ENCODE measurements at regions not wholly inside any gene's neighbourhood (a gene's known extent, or its start where the extent isn't known, plus 50 kb on each side); places are given as distances from the start of the nearest gene placed in this dataset.

- Histone ChIP-seq H3K27me3 (ENCODE audit: insufficient read depth) (no peaks in the 10 kb centered on the region), H2AFZ (no peak overlapping the region), H3K9me2 (ENCODE audit: insufficient read depth) (peaks cover 6% of the 10 kb centered on the region), H3K27ac (ENCODE audit: low read depth) (no peak overlapping the region), H3F3A (replicated peaks; ENCODE audit: low read depth) (no peaks in the 10 kb centered on the region), H3K4me3 (no peak overlapping the region), H3K4me2 (no peak overlapping the region), H3K36me3 (ENCODE audit: insufficient read depth) (no peaks in the 10 kb centered on the region), H4K20me1 (replicated peaks; ENCODE audit: insufficient read depth) (no peaks in the 10 kb centered on the region), H3K4me1 (ENCODE audit: insufficient read depth) (no peaks in the 10 kb centered on the region), H3K79me2 (replicated peaks; ENCODE audit: insufficient read depth) (no peaks in the 10 kb centered on the region)
- DNase-seq (ENCODE audit: low spot score) (no peak), ATAC-seq (no peak)
- H3K36me3 Mint-ChIP-seq (ENCODE audit: low read depth): no peaks in the 10 kb centered on the region
- H3K9me3 Mint-ChIP-seq: no peaks in the 10 kb centered on the region
- TF ChIP-seq POLR2AphosphoS5 (IDR thresholded peaks at IDR 0.05; ENCODE audit: low read depth) (no peak), REST (IDR thresholded peaks at IDR 0.05; ENCODE audit: unreplicated experiment) (no peak), STAT1 (IDR thresholded peaks at IDR 0.05; ENCODE audit: unreplicated experiment) (no peak), CREB1 (CRISPR knock-in tag; IDR thresholded peaks at IDR 0.05; ENCODE audit: low read depth) (no peak), NANOG (IDR thresholded peaks at IDR 0.05; ENCODE audit: borderline replicate concordance) (no peak), CTCF (conservative IDR thresholded peaks at IDR 0.05; ENCODE audit: low read depth in 2 of 2) (no peak), ETS1 (IDR thresholded peaks at IDR 0.05) (no peak), ZNF331 (CRISPR knock-in tag; IDR thresholded peaks at IDR 0.05; ENCODE audit: low read depth) (no peak), EZH2phosphoT487 (IDR thresholded peaks at IDR 0.05; ENCODE audit: unreplicated experiment) (no peak), ZNF462 (CRISPR knock-in tag; IDR thresholded peaks at IDR 0.05) (no peak), EZH2 (IDR thresholded peaks at IDR 0.05; ENCODE audit: low read depth, unreplicated experiment) (no peak), ZNF114 (CRISPR knock-in tag; IDR thresholded peaks at IDR 0.05) (no peak), JUNB (IDR thresholded peaks at IDR 0.05; ENCODE audit: unreplicated experiment) (no peak)
- no peak overlapping the region for H3K4me3 Mint-ChIP-seq
- peaks cover 2% of the 10 kb centered on the region for H3K27me3 Mint-ChIP-seq (ENCODE audit: insufficient read depth, low read depth, poor library complexity)
- peaks cover 4% of the 10 kb centered on the region; the same call in 1 of the 3 replicates for H3K4me1 Mint-ChIP-seq
- H3K27ac Mint-ChIP-seq: no peak overlapping the region
These were observed 208.5 kb upstream of the TOX3 start for GRCh38 chr16:52755396-52755795.

Measured in GM23338 (cell line).